HG03565 (cell line): ENCODE measurements at regions not wholly inside any gene's neighbourhood (a gene's known extent, or its start where the extent isn't known, plus 50 kb on each side); places are given as distances from the start of the nearest gene placed in this dataset.
A peak's percentile ranks its signal among the peaks of the same experiment; 100 is the strongest.

ENCODE experiments used
- ATAC-seq: cut with Tn5 transposase; IDR thresholded peaks from one replicate; pipeline ENCODE4 v1.9.1; 2021; ENCODE audit warnings: mild to moderate bottlenecking, moderate library complexity; ENCODE audit not compliant: unreplicated experiment

- peak; percentile 55 for ATAC-seq
These were observed 159.6 kb upstream of the ANK2 start for GRCh38 chr4:112889619-112890527.

GRCh38 chr4:112894480-112894879, 155.0 kb upstream of the ANK2 start:
- no peak for ATAC-seq

- ATAC-seq: no peak
These were observed 154.5 kb upstream of the ANK2 start for GRCh38 chr4:112894951-112895350.

- peak; percentile 54 for ATAC-seq
These were observed 153.4 kb upstream of the ANK2 start for GRCh38 chr4:112895811-112896608.

GRCh38 chr4:112896609-112897190, 152.8 kb upstream of the ANK2 start:
- ATAC-seq: no peak

- no peak for ATAC-seq
These were observed 151.9 kb upstream of the ANK2 start for GRCh38 chr4:112897543-112897942.

- ATAC-seq: no peak
These were observed 150.9 kb upstream of the ANK2 start for GRCh38 chr4:112898357-112899141.

GRCh38 chr4:112900416-112900815, 149.0 kb upstream of the ANK2 start:
- ATAC-seq: no peak

- ATAC-seq: no peak
These were observed 147.5 kb upstream of the ANK2 start for GRCh38 chr4:112901962-112902411.

- ATAC-seq: no peak
These were observed 143.7 kb upstream of the ANK2 start for GRCh38 chr4:112905728-112906127.

- ATAC-seq: no peak
These were observed 140.9 kb upstream of the ANK2 start for GRCh38 chr4:112908511-112908910.

- ATAC-seq: no peak
These were observed 139.2 kb upstream of the ANK2 start for GRCh38 chr4:112910109-112910736.

GRCh38 chr4:112916868-112917267, 132.6 kb upstream of the ANK2 start:
- ATAC-seq: no peak

GRCh38 chr4:112923516-112923915, 125.9 kb upstream of the ANK2 start:
- no peak for ATAC-seq

- no peak for ATAC-seq
These were observed 122.6 kb upstream of the ANK2 start for GRCh38 chr4:112926819-112927218.

GRCh38 chr4:112927544-112927943, 121.9 kb upstream of the ANK2 start:
- ATAC-seq: no peak

- no peak for ATAC-seq
These were observed 118.5 kb upstream of the ANK2 start for GRCh38 chr4:112931001-112931400.

GRCh38 chr4:112933790-112934189, 115.7 kb upstream of the ANK2 start:
- no peak for ATAC-seq

- ATAC-seq: peak; percentile 63
These were observed 110.9 kb upstream of the ANK2 start for GRCh38 chr4:112938461-112939058.

GRCh38 chr4:112939901-112940300, 109.6 kb upstream of the ANK2 start:
- no peak for ATAC-seq
